GM21528 (cell line): ENCODE measurements at regions not wholly inside any gene's neighbourhood (a gene's known extent, or its start where the extent isn't known, plus 50 kb on each side); places are given as distances from the start of the nearest gene placed in this dataset.

Source experiments
- ATAC-seq: cut with Tn5 transposase; IDR thresholded peaks from one replicate; pipeline ENCODE4 v1.9.1; 2021; ENCODE audit warnings: mild to moderate bottlenecking, moderate library complexity; ENCODE audit not compliant: unreplicated experiment, low FRiP score

GRCh38 chr4:67052814-67053675, 492.3 kb downstream of the CENPC start:
- no peak for ATAC-seq

GRCh38 chr4:67051000-67051789, 494.1 kb downstream of the CENPC start:
- ATAC-seq = no peak

GRCh38 chr4:67049446-67049845, 495.9 kb downstream of the CENPC start:
- ATAC-seq = no peak

GRCh38 chr4:67048530-67048929, 496.8 kb downstream of the CENPC start:
- no peak for ATAC-seq

- ATAC-seq = no peak
These were observed 505.0 kb downstream of the CENPC start for GRCh38 chr4:67040315-67040714.

GRCh38 chr4:67038228-67038566, 507.1 kb downstream of the CENPC start:
- ATAC-seq = no peak

GRCh38 chr4:67037504-67038227, 507.6 kb downstream of the CENPC start:
- no peak for ATAC-seq

- no peak for ATAC-seq
These were observed 508.5 kb downstream of the CENPC start for GRCh38 chr4:67036791-67037190.

GRCh38 chr4:67035986-67036385, 509.3 kb downstream of the CENPC start:
- ATAC-seq = no peak

- no peak for ATAC-seq
These were observed 509.8 kb downstream of the CENPC start for GRCh38 chr4:67035501-67035900.

GRCh38 chr4:67030636-67031035, 514.7 kb downstream of the CENPC start:
- no peak for ATAC-seq

GRCh38 chr4:67020438-67020797, 524.9 kb downstream of the CENPC start:
- ATAC-seq = no peak

GRCh38 chr4:67019686-67020437, 525.4 kb downstream of the CENPC start:
- ATAC-seq = no peak

GRCh38 chr4:67014592-67014991, 530.7 kb downstream of the CENPC start:
- ATAC-seq = no peak

GRCh38 chr4:67006791-67007190, 538.5 kb downstream of the CENPC start:
- ATAC-seq = no peak

GRCh38 chr4:66991521-66991920, 553.8 kb downstream of the CENPC start:
- ATAC-seq = no peak

GRCh38 chr4:66974665-66975064, 570.6 kb downstream of the CENPC start:
- ATAC-seq = no peak

- no peak for ATAC-seq
These were observed 573.2 kb downstream of the CENPC start for GRCh38 chr4:66972087-66972486.

GRCh38 chr4:66964467-66964866, 580.8 kb downstream of the CENPC start:
- no peak for ATAC-seq

GRCh38 chr4:66963084-66963483, 582.2 kb downstream of the CENPC start:
- ATAC-seq = no peak

GRCh38 chr4:66959207-66959606, 586.1 kb downstream of the CENPC start:
- no peak for ATAC-seq
